Parathyroid adenoma (tissue), 2 donors: ENCODE measurements at regions not wholly inside any gene's neighbourhood (a gene's known extent, or its start where the extent isn't known, plus 50 kb on each side); places are given as distances from the start of the nearest gene placed in this dataset.

Source experiments
- H2AFZ ChIP-seq: fragments of 300-600 bp; sonication (generic); one replicate; pipeline ENCODE4 v1.7.0; 2017; ENCODE audit warnings: antibody characterized with exemption, mild to moderate bottlenecking
- H3K27ac ChIP-seq: fragments of 300-600 bp; sonication (generic); one replicate; pipeline ENCODE4 v1.7.0; 2017
- H3K27me3 ChIP-seq: fragments of 300-600 bp; sonication (generic); one replicate; pipeline ENCODE4 v1.7.0; 2017; ENCODE audit warnings: low read length; ENCODE audit not compliant: control insufficient read depth, insufficient read depth
- H3K36me3 ChIP-seq: fragments of 300-600 bp; sonication (generic); one replicate; pipeline ENCODE4 v1.7.0; 2017; ENCODE audit warnings: low read length; ENCODE audit not compliant: control insufficient read depth, insufficient read depth
- H3K4me1 ChIP-seq: fragments of 300-600 bp; sonication (generic); one replicate; pipeline ENCODE4 v1.7.0; 2017; ENCODE audit warnings: control low read depth
- H3K4me2 ChIP-seq: fragments of 300-600 bp; sonication (generic); one replicate; pipeline ENCODE4 v1.7.0; 2017; ENCODE audit warnings: low read length
- H3K4me3 ChIP-seq: fragments of 300-600 bp; sonication (generic); one replicate; pipeline ENCODE4 v1.7.0; 2017; ENCODE audit warnings: low read depth, low read length
- H3K79me2 ChIP-seq: fragments of 300-600 bp; sonication (generic); one replicate; pipeline ENCODE4 v1.7.0; 2017; ENCODE audit warnings: control low read depth
- H3K9ac ChIP-seq: fragments of 300-600 bp; sonication (generic); one replicate; pipeline ENCODE4 v1.7.0; 2017; ENCODE audit warnings: mild to moderate bottlenecking
- H3K9me3 ChIP-seq: fragments of 300-600 bp; sonication (generic); one replicate; pipeline ENCODE4 v1.7.0; 2017; ENCODE audit warnings: low read length; ENCODE audit not compliant: control insufficient read depth
- CTCF ChIP-seq: fragments of 300-600 bp; sonication (generic); IDR thresholded peaks from one replicate; pipeline ENCODE4 v1.7.0; 2017; ENCODE audit warnings: antibody characterized with exemption, mild to moderate bottlenecking
- donor health status: primary hyperparathyroidism.

DNA sequence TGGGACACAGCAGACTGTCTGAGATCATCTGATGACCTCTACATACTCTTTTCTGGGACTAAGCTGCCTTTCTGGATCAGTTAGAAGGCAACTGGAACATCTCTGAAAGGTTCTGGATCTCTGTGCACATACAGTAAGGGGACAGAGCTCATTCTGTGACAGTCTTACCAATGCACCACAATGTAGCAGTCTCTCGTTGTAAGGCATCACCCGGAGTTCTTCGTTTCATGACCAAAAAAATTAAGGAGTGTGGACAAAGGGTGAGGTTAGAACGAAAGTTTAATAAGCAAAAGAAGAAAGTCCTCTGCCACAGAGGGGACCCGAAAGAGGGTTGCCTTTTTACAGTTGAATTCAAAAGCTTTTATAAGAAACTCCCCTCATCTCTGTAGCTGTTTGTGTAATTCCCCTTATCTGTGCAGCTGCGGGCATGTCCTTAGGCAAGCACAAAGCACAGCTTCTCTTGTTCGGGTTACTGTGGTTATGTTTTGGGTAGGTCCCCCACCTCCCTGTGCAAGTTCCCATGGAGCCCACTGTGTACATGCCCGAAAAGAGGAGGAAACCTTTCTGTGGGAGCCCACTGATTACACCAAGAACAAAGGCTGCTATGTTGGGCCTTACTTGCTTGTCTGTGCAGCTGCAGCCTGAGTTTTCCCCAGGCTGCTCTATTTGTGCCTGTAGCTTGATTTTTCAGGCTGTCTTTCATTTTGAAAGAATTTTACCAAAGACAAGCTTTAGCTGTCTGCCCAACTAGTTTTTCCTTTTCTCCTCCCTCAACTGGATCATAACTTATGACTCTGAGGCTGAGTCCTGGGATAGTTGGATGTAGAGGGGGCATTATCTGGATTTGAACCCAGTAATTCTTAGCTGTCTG is 53.1 kb upstream of the CACNA1E start:
- Histone ChIP-seq H3K4me1 (no peaks in the 10 kb centered on the region), H2AFZ (no peak overlapping the region), H3K79me2 (no peaks in the 10 kb centered on the region), H3K36me3 (no peaks in the 10 kb centered on the region), H3K4me3 (no peak overlapping the region), H3K9me3 (no peaks in the 10 kb centered on the region), H3K27me3 (no peaks in the 10 kb centered on the region), H3K27ac (no peak overlapping the region), H3K9ac (no peak overlapping the region), H3K4me2 (no peak overlapping the region)
- no peak for TF ChIP-seq CTCF
